HepG2 (cell line): ENCODE measurements at regions not wholly inside any gene's neighbourhood (a gene's known extent, or its start where the extent isn't known, plus 50 kb on each side); places are given as distances from the start of the nearest gene placed in this dataset.

Experiments used
- ATAC-seq: fragments of 200-7000 bp; cut with Tn5 transposase; 3 replicates; pipeline ENCODE4 v1.9.1; 2020; ENCODE audit warnings: mild to moderate bottlenecking, moderate library complexity
- BruUV-seq: library from RNA; stranded (reverse); fragments of 400-500 nt; replicated peaks from 2 replicates; lab custom pipeline; 2021; lab: Mats Ljungman, UMichigan
- CTCF ChIA-PET: fragments of 300-600 bp; formaldehyde crosslinking; extraction: SDS; loops from one replicate; lab custom pipeline; 2021; ENCODE audit warnings: low total read pairs, inconsistent platforms, low intra/inter-chr PET ratio; lab: Yijun Ruan, JAX
- POLR2A ChIA-PET: fragments of 350-600 bp; sonication (Branson Sonifier 250); formaldehyde crosslinking; loops from one replicate; lab custom pipeline; 2020; ENCODE audit warnings: antibody characterized with exemption, inconsistent platforms; lab: Yijun Ruan, JAX
- DNase-seq: peaks from one replicate; pipeline ENCODE4 v3.0.0-alpha.2; 2015; ENCODE audit warnings: low spot score
- FAIRE-seq: peaks from 3 replicates; lab custom pipeline; 2011; peaks lifted over from hg19 to GRCh38; lab: Jason Lieb, UNC
- H2AFZ ChIP-seq: one replicate; pipeline ENCODE4 v1.6.1; 2011; ENCODE audit warnings: low read length, inconsistent platforms
- H3K27ac ChIP-seq: fragments of 300-600 bp; 3 replicates; pipeline ENCODE4 v1.8.0; 2011; ENCODE audit warnings: mixed run types, mild to moderate bottlenecking, mixed read lengths, low read length, inconsistent platforms; ENCODE audit not compliant: insufficient read depth; ENCODE audit errors: extremely low read length
- H3K27me3 ChIP-seq, 2 experiments: fragments of 200-600 bp in 1 of 2; 2 replicates in 1 of 2; 3 replicates in 1 of 2; pipeline versions ENCODE4 v1.6.0 to v1.8.0; 2011; ENCODE audit warnings: low read length in 2 of 2, mild to moderate bottlenecking in 2 of 2, moderate library complexity in 2 of 2, inconsistent platforms in 1 of 2; ENCODE audit not compliant: insufficient read depth in 2 of 2, control insufficient read depth in 1 of 2
- H3K36me3 ChIP-seq, 2 experiments: fragments of 200-600 bp in 1 of 2; replicated peaks in 1 of 2; 2 replicates in 1 of 2; 3 replicates in 1 of 2; pipeline versions ENCODE4 v1.5.1 to v1.8.0; 2011; ENCODE audit warnings: low read length in 2 of 2, inconsistent platforms in 1 of 2; ENCODE audit not compliant: insufficient read depth in 2 of 2, control insufficient read depth in 1 of 2
- H3K4me1 ChIP-seq: 2 replicates; pipeline ENCODE4 v1.5.1; 2012; ENCODE audit warnings: low read length, inconsistent platforms; ENCODE audit not compliant: insufficient read depth
- H3K4me2 ChIP-seq: 2 replicates; pipeline ENCODE4 v1.6.0; 2011; ENCODE audit warnings: low read depth, low read length, inconsistent platforms
- H3K4me3 ChIP-seq, 3 experiments: fragments of 200-600 bp in 1 of 3; sonication (generic), shearing (Covaris generic) in 1 of 3; replicated peaks in 1 of 3; 2 replicates each; pipeline ENCODE4 v1.5.1; 2011 to 2016; ENCODE audit warnings: low read length in 3 of 3, inconsistent platforms in 2 of 3, low read depth in 2 of 3, mild to moderate bottlenecking in 2 of 3, control low read depth in 1 of 3, mixed read lengths in 1 of 3; ENCODE audit not compliant: insufficient read depth in 1 of 3
- H3K79me2 ChIP-seq: one replicate; pipeline ENCODE4 v1.6.1; 2011; ENCODE audit warnings: low read length, inconsistent platforms; ENCODE audit not compliant: insufficient read depth
- H3K9ac ChIP-seq: 2 replicates; pipeline ENCODE4 v1.6.0; 2011; ENCODE audit warnings: mild to moderate bottlenecking, low read depth, low read length, inconsistent platforms; ENCODE audit not compliant: insufficient read depth
- H3K9me3 ChIP-seq: 2 replicates; pipeline ENCODE4 v1.5.1; 2012; ENCODE audit warnings: mild to moderate bottlenecking, low read length
- H4K20me1 ChIP-seq: 2 replicates; pipeline ENCODE4 v1.6.0; 2011; ENCODE audit warnings: inconsistent platforms, mild to moderate bottlenecking, low read length, moderate library complexity; ENCODE audit not compliant: insufficient read depth
- CHD2 ChIP-seq: IDR thresholded peaks from 2 replicates; pipeline ENCODE4 v1.6.1; 2011; ENCODE audit warnings: low read depth, low read length, improper control_type of control experiment
- IRF2 ChIP-seq: IDR thresholded peaks from 2 replicates; pipeline ENCODE4 v1.6.1; 2018; ENCODE audit warnings: missing genetic modification reagents, missing compliant biosample characterization
- MTF1 ChIP-seq: sonication (generic); formaldehyde crosslinking; IDR thresholded peaks from 2 replicates; pipeline ENCODE4 v1.5.0; 2020; ENCODE audit warnings: missing genetic modification reagents
- TP53 ChIP-seq: sonication (generic); formaldehyde crosslinking; conservative IDR thresholded peaks from 2 replicates; pipeline ENCODE4 v1.4.0; 2020; ENCODE audit warnings: missing genetic modification reagents
- ZNF17 ChIP-seq: sonication (generic); formaldehyde crosslinking; IDR thresholded peaks from 2 replicates; pipeline ENCODE4 v1.5.0; 2020; ENCODE audit warnings: mild to moderate bottlenecking, missing genetic modification reagents
- ZNF572 ChIP-seq: sonication (generic); formaldehyde crosslinking; IDR thresholded peaks from 2 replicates; pipeline ENCODE4 v1.5.1; 2020; ENCODE audit warnings: mild to moderate bottlenecking, missing genetic modification reagents
- ZNF577 ChIP-seq: sonication (generic); formaldehyde crosslinking; IDR thresholded peaks from 2 replicates; pipeline ENCODE4 v1.4.0; 2020; ENCODE audit warnings: mild to moderate bottlenecking, low read depth, missing genetic modification reagents, borderline replicate concordance
- ZNF614 ChIP-seq: IDR thresholded peaks from 2 replicates; pipeline ENCODE4 v1.6.1; 2018; ENCODE audit warnings: missing biosample characterization, missing genetic modification reagents, inconsistent platforms, borderline replicate concordance
- ZNF761 ChIP-seq: sonication (generic); formaldehyde crosslinking; conservative IDR thresholded peaks from 2 replicates; pipeline ENCODE4 v1.4.0; 2020; ENCODE audit warnings: mild to moderate bottlenecking, missing genetic modification reagents
- ZNF780A ChIP-seq: sonication (generic); formaldehyde crosslinking; IDR thresholded peaks from 2 replicates; pipeline ENCODE4 v1.8.0; 2022; ENCODE audit warnings: mild to moderate bottlenecking, missing genetic modification reagents, moderate library complexity
- WGBS: methylation state at CpG from one replicate; pipeline ENCODE4 v1.1.6; 2017; ENCODE audit warnings: low lambda C conversion rate; 5-methylcytosine and 5-hydroxymethylcytosine counted together
- in situ Hi-C: cut with HindIII; loops from 2 replicates; pipeline ENCODE4 v1.10.0; 2017; ENCODE audit warnings: low pct_unique_long_range_greater_than_20kb; ENCODE audit not compliant: extremely low pct_ligation_motif_present
- intact Hi-C: fragments of 100-400 bp; cut with micrococcal nuclease; formaldehyde crosslinking; loops from one replicate; pipeline ENCODE4 v1.10.0; 2022; ENCODE audit not compliant: unreplicated experiment
- TF ChIP-seq, protein P1 (sequence below): sonication (generic); formaldehyde crosslinking; IDR thresholded peaks from 2 replicates; pipeline ENCODE4 v1.5.1; 2020; ENCODE audit warnings: mild to moderate bottlenecking, moderate library complexity, missing genetic modification reagents

DNA sequence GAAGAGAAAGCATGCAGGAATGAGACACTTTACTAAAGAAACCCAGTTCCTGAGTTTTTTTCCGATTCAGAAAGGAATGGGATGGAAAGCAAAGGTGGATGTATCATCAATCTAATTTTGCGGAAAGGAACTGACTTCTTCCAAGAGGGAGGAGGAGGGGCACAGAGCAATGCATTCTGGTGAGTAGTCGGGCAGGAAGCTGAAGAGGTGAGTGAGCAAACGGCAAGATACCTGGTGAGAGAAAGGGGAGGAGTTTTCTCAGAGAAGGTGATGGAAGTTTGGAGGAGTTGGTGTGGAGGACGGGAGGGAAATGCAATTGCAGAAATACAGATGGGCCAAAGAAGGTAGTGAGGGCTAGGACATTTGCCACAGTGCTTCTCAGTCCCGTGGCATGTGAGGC lies 713.2 kb downstream of the KCNJ2 start:
- CTCF ChIA-PET, result no interaction called here
- no peaks in the 10 kb centered on the region for H4K20me1 ChIP-seq
- H3K79me2 ChIP-seq, result no peaks in the 10 kb centered on the region
- no peak overlapping the region for H3K4me3 ChIP-seq
- no peak for DNase-seq
- intact Hi-C loops (no loop called here), in situ Hi-C loops (no loop called here)
- no peak overlapping the region for H3K4me2 ChIP-seq
- H3K9me3 ChIP-seq, result peaks cover 91% of the 10 kb centered on the region
- WGBS, result 7% methylated on average over 6 of the region's 6 CpGs
- FAIRE-seq, result no peak
- no peak overlapping the region for H2AFZ ChIP-seq
- no peak overlapping the region for H3K27ac ChIP-seq
- no peak for TF ChIP-seq MTF1 (CRISPR knock-in tag)
- no peak for TF ChIP-seq ZNF761 (CRISPR knock-in tag)
- TF ChIP-seq ZNF577 (CRISPR knock-in tag), result no peak
- TF ChIP-seq ZNF614 (CRISPR knock-in tag), result no peak
- no peak for TF ChIP-seq ZNF780A (CRISPR knock-in tag)
- no peak for TF ChIP-seq TP53 (CRISPR knock-in tag)
- TF ChIP-seq, protein P1, sequence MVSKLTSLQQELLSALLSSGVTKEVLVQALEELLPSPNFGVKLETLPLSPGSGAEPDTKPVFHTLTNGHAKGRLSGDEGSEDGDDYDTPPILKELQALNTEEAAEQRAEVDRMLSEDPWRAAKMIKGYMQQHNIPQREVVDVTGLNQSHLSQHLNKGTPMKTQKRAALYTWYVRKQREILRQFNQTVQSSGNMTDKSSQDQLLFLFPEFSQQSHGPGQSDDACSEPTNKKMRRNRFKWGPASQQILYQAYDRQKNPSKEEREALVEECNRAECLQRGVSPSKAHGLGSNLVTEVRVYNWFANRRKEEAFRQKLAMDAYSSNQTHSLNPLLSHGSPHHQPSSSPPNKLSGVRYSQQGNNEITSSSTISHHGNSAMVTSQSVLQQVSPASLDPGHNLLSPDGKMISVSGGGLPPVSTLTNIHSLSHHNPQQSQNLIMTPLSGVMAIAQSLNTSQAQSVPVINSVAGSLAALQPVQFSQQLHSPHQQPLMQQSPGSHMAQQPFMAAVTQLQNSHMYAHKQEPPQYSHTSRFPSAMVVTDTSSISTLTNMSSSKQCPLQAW (CRISPR knock-in tag), result no peak
- no peak for TF ChIP-seq ZNF572 (CRISPR knock-in tag)
- TF ChIP-seq, all 625 proteins: peak for 0
- no peaks in the 10 kb centered on the region for H3K36me3 ChIP-seq
- no peak overlapping the region for H3K9ac ChIP-seq
- no peaks in the 10 kb centered on the region for H3K27me3 ChIP-seq
- POLR2A ChIA-PET, result no interaction called here
- no peak for ATAC-seq
- no TSS peak for BruUV-seq
- H3K4me1 ChIP-seq, result no peaks in the 10 kb centered on the region

- BruUV-seq, result no TSS peak
These were observed 717.3 kb downstream of the KCNJ2 start for GRCh38 chr17:70886648-70887047.

More at GRCh38 chr17:70886648-70887047, 717.3 kb downstream of the KCNJ2 start:
- Histone ChIP-seq H3K27ac (no peak overlapping the region), H3K9ac (no peak overlapping the region), H3K4me3 (no peak overlapping the region), H3K9me3 (peaks cover 84% of the 10 kb centered on the region), H3K79me2 (no peaks in the 10 kb centered on the region), H3K4me1 (no peaks in the 10 kb centered on the region), H3K27me3 (no peaks in the 10 kb centered on the region), H2AFZ (no peak overlapping the region), H3K4me2 (no peak overlapping the region), H3K36me3 (no peaks in the 10 kb centered on the region), H4K20me1 (no peaks in the 10 kb centered on the region)
- WGBS, result 0% methylated on average over 2 of the region's 2 CpGs
- POLR2A ChIA-PET, result no interaction called here
- in situ Hi-C loops (no loop called here), intact Hi-C loops (no loop called here)
- CTCF ChIA-PET, result no interaction called here
- FAIRE-seq (no peak), ATAC-seq (no peak), DNase-seq (no peak)
- no peak for TF ChIP-seq CHD2
- no peak for TF ChIP-seq IRF2 (CRISPR knock-in tag)
- TF ChIP-seq, protein P1 (CRISPR knock-in tag), result no peak
- no peak for TF ChIP-seq ZNF17 (CRISPR knock-in tag)
